Coronary artery (tissue), 2 donors: ENCODE measurements at regions not wholly inside any gene's neighbourhood (a gene's known extent, or its start where the extent isn't known, plus 50 kb on each side); places are given as distances from the start of the nearest gene placed in this dataset.

Source experiments
- DNase-seq: peaks from one replicate; pipeline ENCODE4 v3.0.0-alpha.2; 2017; ENCODE audit warnings: low spot score
- H3K27ac ChIP-seq, 2 donors: fragments of 200-600 bp; sonication (generic); one replicate each; pipeline ENCODE4 v1.5.1; 2016 to 2019
- H3K4me3 ChIP-seq: fragments of 200-600 bp; sonication (generic); 2 replicates; pipeline ENCODE4 v1.5.1; 2016; ENCODE audit warnings: mild to moderate bottlenecking, moderate library complexity
- CTCF ChIP-seq: fragments of 200-600 bp; sonication (generic); IDR thresholded peaks from one replicate; pipeline ENCODE4 v1.5.1; 2019; ENCODE audit warnings: antibody characterized with exemption

- no peak for DNase-seq
- H3K4me3 ChIP-seq = no peak overlapping the region
- TF ChIP-seq CTCF = no peak
- H3K27ac ChIP-seq = peak overlapping the region; percentile 39 to 65
Measured at GRCh38 chr1:59107916-59108315, 189.0 kb upstream of the FGGY start.

GRCh38 chr1:59108481-59109317 is 188.2 kb upstream of the FGGY start:
- Histone ChIP-seq H3K4me3 (no peak overlapping the region), H3K27ac (no peak overlapping the region)
- TF ChIP-seq CTCF = no peak
- DNase-seq = no peak

GRCh38 chr1:59110271-59110670 is 186.6 kb upstream of the FGGY start:
- no peak overlapping the region for H3K27ac ChIP-seq
- no peak overlapping the region for H3K4me3 ChIP-seq
- TF ChIP-seq CTCF = no peak
- DNase-seq = no peak

GRCh38 chr1:59113876-59114457 is 182.9 kb upstream of the FGGY start:
- H3K27ac ChIP-seq = no peak overlapping the region
- no peak for TF ChIP-seq CTCF

GRCh38 chr1:59115865-59116264 is 181.0 kb upstream of the FGGY start:
- no peak for DNase-seq
- no peak overlapping the region for H3K4me3 ChIP-seq
- H3K27ac ChIP-seq = no peak overlapping the region
- TF ChIP-seq CTCF = no peak

More at GRCh38 chr1:59113876-59114457, 182.9 kb upstream of the FGGY start:
- no peak overlapping the region for H3K4me3 ChIP-seq
- no peak for DNase-seq

GRCh38 chr1:59116920-59117542 is 179.9 kb upstream of the FGGY start:
- no peak for TF ChIP-seq CTCF
- Histone ChIP-seq H3K27ac (no peak overlapping the region), H3K4me3 (no peak overlapping the region)
- DNase-seq = no peak
